ENCODE measurements at regions not wholly inside any gene's neighbourhood (a gene's known extent, or its start where the extent isn't known, plus 50 kb on each side); places are given as distances from the start of the nearest gene placed in this dataset.
"Not testable (repeated sequence)": the region's sequence is repeated elsewhere in the genome, so short reads cannot be mapped to it uniquely, and the experiment has no call there.

DNA sequence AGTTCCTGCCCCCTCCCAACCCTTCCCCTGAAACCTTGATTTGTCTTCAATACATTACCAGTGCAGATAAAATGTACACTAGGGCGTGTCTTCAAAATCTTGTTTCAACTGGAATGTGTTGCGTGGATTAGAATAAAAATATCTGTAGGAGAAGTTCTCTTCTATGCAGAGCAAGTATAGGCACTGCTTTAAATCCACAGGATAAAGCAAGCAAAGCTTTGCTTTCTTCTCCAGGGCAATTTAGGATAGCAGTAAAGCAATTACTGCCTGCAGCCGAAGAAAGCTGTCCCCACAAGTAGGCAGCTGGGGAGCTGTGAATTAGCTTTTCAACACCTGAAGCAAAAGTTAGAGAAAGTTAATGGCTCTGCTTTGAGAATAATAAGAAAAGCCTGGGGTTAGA is 329.7 kb upstream of the KCNMB2 start:
- no peak for DNase-seq (ENCODE audit: low read depth)

GRCh38 chr3:178207161-178207560 is 329.1 kb upstream of the KCNMB2 start:
- not testable (repeated sequence) for DNase-seq (ENCODE audit: low read depth)

DNA sequence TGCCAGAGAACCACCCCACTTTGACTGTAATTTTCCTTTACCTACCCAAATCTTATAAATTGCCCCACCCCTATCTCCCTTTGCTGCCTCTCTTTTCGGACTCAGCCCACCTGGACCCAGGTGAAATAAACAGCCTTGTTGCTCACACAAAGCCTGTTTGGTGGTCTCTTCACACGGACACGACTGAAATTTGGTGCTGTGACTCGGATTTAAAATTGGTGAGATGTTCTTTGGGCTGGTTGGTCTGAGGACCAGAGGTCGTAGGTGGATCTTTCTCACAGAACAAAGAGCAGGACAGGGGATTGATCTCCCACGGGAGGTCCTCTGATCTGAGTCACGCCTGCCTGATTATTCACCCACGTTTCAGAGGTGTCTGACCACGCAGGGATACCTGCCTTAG is 328.6 kb upstream of the KCNMB2 start:
- DNase-seq (ENCODE audit: low read depth) = not testable (repeated sequence)

- DNase-seq (ENCODE audit: low read depth) = not testable (repeated sequence)
Measured at GRCh38 chr3:178209116-178209515, 327.1 kb upstream of the KCNMB2 start.

DNA sequence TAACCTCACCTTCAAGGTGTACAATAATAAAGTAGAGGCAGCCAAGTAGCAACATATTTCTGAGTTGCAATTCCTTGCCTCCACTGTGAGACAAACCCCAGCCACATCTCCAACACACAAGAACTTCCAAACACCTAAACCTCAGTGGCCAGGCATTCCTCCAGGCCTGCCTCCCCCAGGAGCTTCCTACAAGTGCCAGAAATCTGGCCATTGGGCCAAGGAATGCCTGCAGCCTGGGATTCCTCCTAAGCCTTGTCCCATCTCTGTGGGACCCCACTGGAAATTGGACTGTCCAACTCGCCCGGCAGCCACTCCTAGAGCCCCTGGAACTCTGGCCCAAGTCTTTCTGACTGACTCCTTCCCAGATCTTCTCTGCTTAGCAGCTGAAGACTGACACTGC is 326.6 kb upstream of the KCNMB2 start:
- DNase-seq (ENCODE audit: low read depth) = not testable (repeated sequence)

GRCh38 chr3:178211086-178211485 is 325.1 kb upstream of the KCNMB2 start:
- not testable (repeated sequence) for DNase-seq (ENCODE audit: low read depth)

DNA sequence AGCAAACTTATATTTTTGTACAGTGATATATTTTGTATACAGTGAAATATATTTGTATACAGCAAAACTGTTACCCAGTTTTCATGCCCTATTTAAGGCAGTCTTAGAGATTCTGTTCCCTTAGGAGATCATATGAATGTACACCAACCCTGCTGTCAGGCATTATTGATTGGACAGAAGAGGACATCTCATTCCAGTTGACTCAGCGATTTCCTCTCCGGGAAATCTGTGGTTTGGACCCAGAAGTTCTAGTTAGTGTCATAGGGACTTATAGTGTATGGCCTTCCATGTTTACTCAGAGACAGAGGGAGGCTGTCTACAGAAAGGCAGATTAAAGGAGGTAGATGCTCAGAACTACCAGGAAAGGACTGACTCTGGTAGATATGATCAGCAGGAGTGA is 318.8 kb upstream of the KCNMB2 start:
- DNase-seq (ENCODE audit: low read depth) = no peak

GRCh38 chr3:178218231-178218630 is 318.0 kb upstream of the KCNMB2 start:
- no peak for DNase-seq (ENCODE audit: low read depth)

DNA sequence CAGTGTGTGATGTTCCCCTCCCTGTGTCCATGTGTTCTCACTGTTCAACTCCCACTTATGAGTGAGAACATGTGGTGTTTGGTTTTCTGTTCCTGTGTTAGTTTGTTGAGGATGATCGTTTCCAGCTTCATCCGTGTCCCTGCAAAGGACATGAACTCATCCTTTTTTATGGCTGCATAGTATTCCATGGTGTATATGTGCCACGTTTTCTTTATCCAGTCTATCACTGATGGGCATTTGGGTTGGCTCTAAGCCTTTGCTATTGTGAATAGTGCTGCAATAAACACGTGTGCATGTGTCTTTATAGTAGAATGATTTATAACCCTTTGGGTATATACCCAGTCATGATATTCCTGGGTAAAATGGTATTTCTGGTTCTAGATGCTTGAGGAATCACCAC is 316.6 kb upstream of the KCNMB2 start:
- not testable (repeated sequence) for DNase-seq (ENCODE audit: low read depth)

DNA sequence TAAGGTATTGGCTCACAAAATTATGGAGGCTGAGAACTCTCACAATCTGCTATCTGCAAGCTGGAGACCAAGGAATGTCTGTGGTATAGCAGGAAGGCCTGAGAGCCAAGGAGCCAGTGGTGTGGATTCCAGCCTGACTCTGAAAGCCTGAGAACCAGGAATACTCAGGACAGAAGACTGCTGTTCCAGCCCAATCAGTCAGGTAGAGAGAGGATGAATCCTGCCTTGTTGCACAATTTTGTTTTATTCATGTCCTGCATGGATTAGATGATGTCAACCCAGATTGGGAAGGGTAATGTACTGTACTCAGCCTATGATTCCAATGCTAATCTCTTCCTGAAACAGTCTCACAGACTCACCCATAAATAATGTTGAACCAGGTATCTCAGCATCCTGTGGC is 312.4 kb upstream of the KCNMB2 start:
- DNase-seq (ENCODE audit: low read depth) = no peak

DNA sequence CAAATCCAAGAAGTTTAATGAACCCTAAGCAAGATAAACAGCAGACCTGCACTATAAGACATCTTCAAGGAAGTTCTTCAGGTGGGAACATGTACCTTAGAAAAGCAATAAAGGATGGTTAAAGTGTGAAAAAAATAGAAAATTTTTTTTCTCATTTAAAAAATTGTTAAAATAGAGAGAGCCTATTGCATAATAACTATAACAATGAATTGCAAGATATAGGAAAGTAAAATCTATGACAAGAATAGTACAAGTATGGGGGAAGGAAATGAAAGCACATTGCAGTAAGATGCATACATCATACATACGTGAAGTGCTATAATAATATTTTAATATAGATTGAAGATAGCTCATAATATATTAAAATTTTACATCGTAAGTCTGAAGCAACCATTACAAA is 310.1 kb upstream of the KCNMB2 start:
- no peak for DNase-seq (ENCODE audit: low read depth)

- no peak for DNase-seq (ENCODE audit: low read depth)
Measured at GRCh38 chr3:178231645-178232044, 304.6 kb upstream of the KCNMB2 start.

GRCh38 chr3:178233371-178234071 is 302.7 kb upstream of the KCNMB2 start:
- DNase-seq (ENCODE audit: low read depth) = no peak

DNA sequence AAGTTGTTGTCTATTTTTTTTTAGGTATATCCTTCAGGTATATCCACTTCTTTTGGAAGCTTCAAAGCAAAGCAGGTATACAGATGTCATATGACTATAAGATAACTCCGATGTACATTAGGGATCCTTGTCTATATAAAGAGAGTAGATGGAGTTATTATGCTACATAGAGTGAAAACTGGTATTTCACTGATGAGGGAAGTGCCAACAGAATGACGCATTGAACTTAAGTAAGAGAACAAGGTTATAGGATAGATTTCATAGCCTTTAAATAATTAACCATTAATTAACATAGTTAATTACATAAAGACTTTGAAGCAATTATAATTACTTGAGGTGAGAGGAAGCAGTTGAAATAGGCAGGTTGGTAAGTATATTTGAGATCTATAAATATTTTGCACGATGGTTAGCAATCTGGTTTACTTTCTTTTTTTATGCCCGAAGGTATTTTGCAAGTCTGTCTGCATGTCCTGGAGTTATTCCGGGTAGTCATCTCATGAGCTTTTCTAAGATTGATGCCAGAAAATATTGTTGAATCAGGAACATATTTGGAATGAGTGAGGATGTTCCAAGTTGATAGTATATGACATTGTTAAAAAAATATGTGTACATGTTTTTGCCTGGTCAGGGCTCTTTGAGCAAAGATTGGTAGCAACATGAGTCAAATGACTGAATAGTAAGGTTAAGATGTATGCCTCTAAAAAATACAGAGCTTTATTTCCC is 299.5 kb upstream of the KCNMB2 start:
- DNase-seq (ENCODE audit: low read depth) = peak; percentile 68

DNA sequence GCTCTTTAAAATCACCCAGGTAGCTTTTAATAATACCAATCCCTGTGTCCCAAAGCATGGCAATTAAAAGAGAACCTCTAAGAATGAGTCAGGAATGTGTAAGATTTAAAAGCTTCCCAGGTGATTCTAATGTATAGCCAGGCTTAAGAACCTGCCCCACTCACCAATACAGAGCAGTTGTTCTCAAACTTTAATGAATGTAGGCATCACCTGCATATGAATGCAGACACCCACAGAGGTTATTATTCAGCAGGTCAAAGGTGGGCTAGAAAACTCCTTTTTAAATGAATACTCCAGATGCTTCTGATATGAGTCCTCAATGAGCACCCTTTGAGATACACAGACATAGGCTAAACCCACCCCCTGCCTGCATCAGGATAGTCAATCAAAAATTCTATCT is 298.1 kb upstream of the KCNMB2 start:
- DNase-seq (ENCODE audit: low read depth) = no peak

GRCh38 chr3:178244733-178245709 is 291.2 kb upstream of the KCNMB2 start:
- DNase-seq (ENCODE audit: low read depth) = no peak

DNA sequence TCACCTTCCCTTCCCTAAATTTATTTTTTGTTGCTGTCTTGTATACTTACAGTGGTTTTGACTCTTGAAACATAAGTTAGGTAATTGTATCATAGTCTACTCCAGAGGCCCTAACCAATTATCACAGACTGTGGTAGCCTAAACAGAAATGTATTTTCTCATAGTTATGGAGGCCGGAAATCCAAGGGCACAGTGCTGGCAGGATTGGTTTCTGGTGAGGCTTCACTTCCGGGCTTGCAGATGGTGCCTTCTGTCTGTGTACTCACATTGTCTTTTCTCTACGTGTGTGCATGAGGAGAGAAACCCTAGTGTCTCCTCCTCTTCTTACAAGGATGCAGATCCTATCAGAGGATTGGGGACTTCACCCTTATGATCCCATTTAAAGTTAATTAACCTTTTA is 290.2 kb upstream of the KCNMB2 start:
- no peak for DNase-seq (ENCODE audit: low read depth)

DNA sequence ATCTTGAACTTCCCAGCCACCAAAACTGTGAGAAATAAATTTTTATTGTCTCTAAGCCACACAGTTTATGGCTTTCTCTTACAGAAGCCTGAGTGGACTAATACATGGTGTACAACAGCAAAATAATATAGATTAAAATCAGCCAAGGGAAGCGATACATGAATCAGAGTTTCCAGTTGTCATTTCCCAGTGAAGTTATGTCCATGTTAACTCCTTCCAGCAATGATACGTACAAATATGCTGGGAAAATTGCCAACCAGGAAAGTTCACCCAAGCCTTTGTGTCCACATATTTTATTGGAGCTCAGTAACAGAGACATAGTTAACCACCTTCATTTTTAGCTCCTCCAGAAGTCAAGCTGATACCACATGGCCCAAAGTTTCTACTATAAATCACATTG is 280.9 kb upstream of the KCNMB2 start:
- no peak for DNase-seq (ENCODE audit: low read depth)

- DNase-seq (ENCODE audit: low read depth) = no peak
Measured at GRCh38 chr3:178257491-178257890, 278.7 kb upstream of the KCNMB2 start.

DNA sequence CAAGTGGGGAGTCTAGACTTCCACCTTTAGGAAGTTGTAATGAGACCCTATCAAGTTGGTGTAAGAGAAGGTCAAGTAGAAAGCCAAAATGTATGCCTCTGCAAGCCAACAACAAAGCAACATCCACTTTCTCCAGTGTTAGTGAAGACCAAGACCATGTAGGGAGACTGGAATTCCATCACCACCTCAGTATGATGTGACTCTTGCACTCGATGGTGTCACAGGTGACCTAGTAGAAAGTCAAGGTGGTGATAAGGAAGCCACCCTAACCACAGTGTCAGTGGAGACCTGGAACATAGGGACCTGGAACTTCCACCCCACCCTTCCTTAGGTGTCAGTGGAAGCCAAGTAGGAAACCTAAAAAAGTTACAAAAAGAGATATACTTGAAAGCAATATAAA is 278.1 kb upstream of the KCNMB2 start:
- no peak for DNase-seq (ENCODE audit: low read depth)

DNA sequence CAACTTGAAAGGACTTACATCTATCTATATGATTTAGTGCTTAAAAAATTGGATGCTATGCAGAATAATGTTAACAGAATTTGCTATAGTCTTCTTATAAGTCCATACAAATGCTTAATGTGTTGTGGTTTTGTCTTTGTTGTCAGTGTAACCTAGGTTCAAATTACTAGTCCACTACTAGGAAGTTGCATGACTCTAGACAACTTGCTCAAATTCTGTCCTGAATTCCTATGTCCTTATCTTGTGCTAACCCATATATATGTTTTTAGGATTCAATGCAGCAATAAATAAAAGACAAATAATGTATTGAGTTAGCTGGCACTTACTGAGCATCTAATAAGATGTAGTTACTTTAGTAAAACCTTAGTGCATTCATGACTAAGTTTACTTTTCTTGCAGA is 276.5 kb upstream of the KCNMB2 start:
- DNase-seq (ENCODE audit: low read depth) = no peak

- DNase-seq (ENCODE audit: low read depth) = no peak
Measured at GRCh38 chr3:178260887-178261565, 275.2 kb upstream of the KCNMB2 start.

Measured in GM04503 (cell line).